Effector memory CD4-positive, alpha-beta T cell (primary cell): ENCODE measurements at regions not wholly inside any gene's neighbourhood (a gene's known extent, or its start where the extent isn't known, plus 50 kb on each side); places are given as distances from the start of the nearest gene placed in this dataset.

Experiments
- DNase-seq, 3 donors: peaks; one replicate each; pipeline ENCODE4 v3.0.0-alpha.2; 2020
- H3K27ac ChIP-seq: 2 replicates; pipeline ENCODE4 v1.7.0; 2013; ENCODE audit warnings: mild to moderate bottlenecking, low read length, moderate library complexity; ENCODE audit not compliant: insufficient read depth, poor library complexity, severe bottlenecking
- H3K27me3 ChIP-seq: replicated peaks from 2 replicates; pipeline ENCODE4 v1.7.0; 2013; ENCODE audit warnings: mild to moderate bottlenecking, low read length; ENCODE audit not compliant: insufficient read depth, control insufficient read depth, poor library complexity, severe bottlenecking
- H3K36me3 ChIP-seq: 2 replicates; pipeline ENCODE4 v1.7.0; 2013; ENCODE audit warnings: mild to moderate bottlenecking, low read length, moderate library complexity; ENCODE audit not compliant: control insufficient read depth, insufficient read depth
- H3K4me1 ChIP-seq: 2 replicates; pipeline ENCODE4 v1.7.0; 2013; ENCODE audit warnings: low read length, mild to moderate bottlenecking; ENCODE audit not compliant: control insufficient read depth, insufficient read depth, poor library complexity, severe bottlenecking
- H3K4me3 ChIP-seq: 2 replicates; pipeline ENCODE4 v1.7.0; 2013; ENCODE audit warnings: low read length, low read depth, mild to moderate bottlenecking; ENCODE audit not compliant: insufficient read depth, poor library complexity, severe bottlenecking
- H3K9me3 ChIP-seq: 2 replicates; pipeline ENCODE4 v1.7.0; 2013; ENCODE audit warnings: mild to moderate bottlenecking, low read length, moderate library complexity; ENCODE audit not compliant: control insufficient read depth

- Histone ChIP-seq H3K27ac (no peak overlapping the region), H3K9me3 (no peaks in the 10 kb centered on the region), H3K36me3 (no peaks in the 10 kb centered on the region), H3K27me3 (no peaks in the 10 kb centered on the region), H3K4me3 (no peak overlapping the region), H3K4me1 (no peaks in the 10 kb centered on the region)
- no peak for DNase-seq
Observed at GRCh38 chr13:72150502-72150901, 283.5 kb upstream of the DACH1 start.

GRCh38 chr13:72149701-72150100, 282.7 kb upstream of the DACH1 start:
- H3K36me3 ChIP-seq, result no peaks in the 10 kb centered on the region
- H3K27me3 ChIP-seq, result no peaks in the 10 kb centered on the region
- H3K4me1 ChIP-seq, result no peaks in the 10 kb centered on the region
- H3K9me3 ChIP-seq, result no peaks in the 10 kb centered on the region
- no peak overlapping the region for H3K27ac ChIP-seq
- H3K4me3 ChIP-seq, result no peak overlapping the region
- DNase-seq, result no peak

- Histone ChIP-seq H3K36me3 (no peaks in the 10 kb centered on the region), H3K4me1 (no peaks in the 10 kb centered on the region), H3K27ac (no peak overlapping the region), H3K27me3 (no peaks in the 10 kb centered on the region), H3K4me3 (no peak overlapping the region), H3K9me3 (no peaks in the 10 kb centered on the region)
- no peak for DNase-seq
Observed at GRCh38 chr13:72146816-72147215, 279.8 kb upstream of the DACH1 start.

DNA sequence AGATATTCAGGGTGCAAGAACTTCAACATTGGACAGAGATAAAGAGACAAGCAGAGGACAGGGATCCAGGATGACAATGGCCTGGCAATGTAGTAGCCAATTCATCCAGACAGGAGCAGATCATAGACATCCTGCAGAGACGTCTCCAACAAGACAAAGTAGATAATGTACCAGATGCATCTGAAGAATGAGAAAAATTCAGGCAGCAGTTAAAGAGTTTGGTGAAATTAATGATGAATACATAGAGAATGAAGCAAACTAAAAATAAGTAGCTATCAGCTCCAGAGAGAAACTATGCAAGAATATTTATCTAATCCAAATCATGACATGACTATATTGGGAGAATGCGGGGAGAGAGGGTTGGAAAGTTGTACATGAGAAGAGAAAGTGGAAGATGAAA, 278.4 kb upstream of the DACH1 start:
- Histone ChIP-seq H3K27me3 (no peaks in the 10 kb centered on the region), H3K4me3 (no peak overlapping the region), H3K4me1 (no peaks in the 10 kb centered on the region), H3K36me3 (no peaks in the 10 kb centered on the region), H3K9me3 (no peaks in the 10 kb centered on the region), H3K27ac (no peak overlapping the region)
- DNase-seq, result no peak

- no peaks in the 10 kb centered on the region for H3K36me3 ChIP-seq
- no peak overlapping the region for H3K27ac ChIP-seq
- H3K27me3 ChIP-seq, result no peaks in the 10 kb centered on the region
- DNase-seq, result no peak
- no peaks in the 10 kb centered on the region for H3K4me1 ChIP-seq
- no peak overlapping the region for H3K4me3 ChIP-seq
- no peaks in the 10 kb centered on the region for H3K9me3 ChIP-seq
Observed at GRCh38 chr13:72144636-72145035, 277.6 kb upstream of the DACH1 start.

DNA sequence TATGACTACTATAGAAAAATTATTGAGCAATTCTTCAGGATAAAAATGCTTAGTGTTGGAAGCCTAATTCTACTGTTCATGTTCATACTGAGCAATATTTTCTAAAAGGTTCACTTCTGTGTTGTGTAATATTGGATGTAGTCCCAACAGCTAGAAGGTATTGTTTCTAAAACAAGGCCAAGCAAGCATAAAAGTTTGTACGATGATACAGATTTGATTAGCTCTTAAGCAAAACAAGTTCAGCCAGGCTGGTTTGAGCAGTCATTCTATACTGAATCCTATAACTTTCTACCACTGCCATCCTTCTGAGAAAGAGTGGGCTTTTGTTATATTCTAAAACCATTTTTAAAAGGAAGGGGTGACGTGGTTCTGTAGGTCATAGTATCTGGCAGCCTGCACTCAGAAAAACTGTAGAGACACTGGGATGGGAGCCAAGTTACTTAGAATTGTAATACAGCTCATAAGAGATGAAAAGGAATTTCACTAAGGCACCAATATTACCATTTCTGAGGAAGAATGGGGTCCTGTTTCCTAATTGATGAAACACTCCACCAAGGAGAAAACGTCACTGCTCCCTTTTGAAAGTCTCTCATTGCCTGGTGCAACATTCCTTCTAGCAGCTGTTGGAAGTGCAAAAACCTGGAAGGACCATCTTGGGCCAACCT, 275.0 kb upstream of the DACH1 start:
- H3K9me3 ChIP-seq, result no peaks in the 10 kb centered on the region
- H3K36me3 ChIP-seq, result no peaks in the 10 kb centered on the region
- H3K27me3 ChIP-seq, result no peaks in the 10 kb centered on the region
- no peaks in the 10 kb centered on the region for H3K4me1 ChIP-seq
- no peak overlapping the region for H3K27ac ChIP-seq
- no peak overlapping the region for H3K4me3 ChIP-seq
- no peak for DNase-seq

DNA sequence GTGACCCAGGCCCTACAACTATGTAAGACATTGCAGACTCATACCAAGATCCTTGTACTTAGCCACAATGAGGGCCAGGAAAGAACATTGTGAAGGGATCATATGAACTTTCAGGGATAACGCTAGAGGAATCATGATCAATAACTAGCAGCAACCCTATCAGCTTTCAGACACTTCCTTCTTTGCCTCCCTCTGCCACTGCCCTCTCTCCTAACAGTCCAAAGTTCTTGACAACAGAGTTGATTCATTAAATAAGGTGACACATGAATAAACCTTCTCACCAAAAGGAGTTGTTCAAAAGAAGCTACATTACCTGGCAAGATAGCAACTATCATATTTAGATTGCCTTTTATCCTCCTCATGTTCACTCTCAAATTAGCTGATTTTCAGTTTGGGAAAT, 272.2 kb upstream of the DACH1 start:
- no peaks in the 10 kb centered on the region for H3K36me3 ChIP-seq
- no peaks in the 10 kb centered on the region for H3K9me3 ChIP-seq
- no peak overlapping the region for H3K4me3 ChIP-seq
- no peaks in the 10 kb centered on the region for H3K4me1 ChIP-seq
- no peak for DNase-seq
- H3K27ac ChIP-seq, result no peak overlapping the region
- no peaks in the 10 kb centered on the region for H3K27me3 ChIP-seq

DNA sequence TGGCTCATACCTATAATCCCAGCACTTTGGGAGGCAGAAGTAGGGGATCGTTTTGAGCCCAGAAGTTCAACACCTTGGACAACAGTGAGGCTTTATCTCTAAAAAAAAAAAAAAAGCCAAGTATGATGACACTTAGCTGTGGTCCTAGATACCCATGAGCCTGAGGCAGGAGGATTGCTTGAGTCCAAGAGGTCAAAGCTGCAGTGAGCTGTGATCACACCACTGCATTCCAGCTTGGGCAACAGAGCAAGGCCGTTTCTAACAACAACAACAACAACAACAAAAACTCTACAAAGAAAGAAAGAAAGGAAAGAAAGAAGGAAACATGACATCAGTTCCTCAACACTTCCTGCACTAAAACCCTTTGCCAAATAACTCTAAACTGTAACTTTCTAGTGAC, 265.1 kb upstream of the DACH1 start:
- H3K9me3 ChIP-seq, result no peaks in the 10 kb centered on the region
- H3K27ac ChIP-seq, result no peak overlapping the region
- no peaks in the 10 kb centered on the region for H3K36me3 ChIP-seq
- H3K4me3 ChIP-seq, result no peak overlapping the region
- no peak for DNase-seq
- no peaks in the 10 kb centered on the region for H3K27me3 ChIP-seq
- H3K4me1 ChIP-seq, result no peaks in the 10 kb centered on the region

DNA sequence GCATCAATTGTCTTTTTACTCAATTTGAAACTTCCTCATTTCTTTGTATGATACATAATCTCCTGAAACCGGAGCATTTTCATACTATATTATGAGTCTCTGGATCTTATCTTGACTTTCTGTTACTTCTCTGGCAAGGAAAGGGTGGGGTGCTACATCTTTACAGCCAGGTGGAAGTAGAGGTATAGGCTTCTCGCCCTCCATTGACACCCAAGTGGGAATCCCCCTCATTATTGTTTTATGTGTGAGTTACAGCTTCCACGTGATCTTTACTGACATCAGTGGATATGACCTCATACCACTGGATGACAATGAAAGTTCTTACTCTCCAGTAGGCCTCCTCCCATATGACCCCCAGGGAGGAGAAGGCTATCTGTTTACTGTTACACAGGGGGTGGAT, 262.1 kb upstream of the DACH1 start:
- Histone ChIP-seq H3K36me3 (no peaks in the 10 kb centered on the region), H3K4me1 (no peaks in the 10 kb centered on the region), H3K9me3 (no peaks in the 10 kb centered on the region), H3K27me3 (no peaks in the 10 kb centered on the region), H3K27ac (no peak overlapping the region), H3K4me3 (no peak overlapping the region)
- DNase-seq, result no peak

DNA sequence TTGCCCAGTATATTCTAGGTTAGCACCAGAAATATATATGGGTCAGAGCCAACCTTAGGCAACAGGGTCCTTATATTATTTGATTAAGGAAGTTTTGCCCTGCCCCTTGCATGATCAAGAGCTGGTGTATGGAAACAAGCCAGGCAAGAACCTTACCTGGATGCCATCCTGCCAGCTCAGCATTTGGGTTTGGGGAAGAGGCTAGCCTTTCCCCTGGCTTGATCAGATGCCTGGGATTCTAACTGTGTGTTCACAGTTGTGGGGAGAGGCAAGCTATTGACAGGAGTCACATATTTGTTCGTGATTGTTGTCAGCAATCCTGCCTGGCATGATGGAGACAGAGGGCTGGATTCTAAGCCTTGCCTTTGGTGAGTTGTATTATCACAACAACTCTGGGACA, 260.0 kb upstream of the DACH1 start:
- Histone ChIP-seq H3K27ac (no peak overlapping the region), H3K4me1 (no peaks in the 10 kb centered on the region), H3K36me3 (no peaks in the 10 kb centered on the region), H3K27me3 (no peaks in the 10 kb centered on the region), H3K4me3 (no peak overlapping the region), H3K9me3 (no peaks in the 10 kb centered on the region)
- DNase-seq, result no peak
